ENCODE measurements at regions not wholly inside any gene's neighbourhood (a gene's known extent, or its start where the extent isn't known, plus 50 kb on each side); places are given as distances from the start of the nearest gene placed in this dataset.

DNA sequence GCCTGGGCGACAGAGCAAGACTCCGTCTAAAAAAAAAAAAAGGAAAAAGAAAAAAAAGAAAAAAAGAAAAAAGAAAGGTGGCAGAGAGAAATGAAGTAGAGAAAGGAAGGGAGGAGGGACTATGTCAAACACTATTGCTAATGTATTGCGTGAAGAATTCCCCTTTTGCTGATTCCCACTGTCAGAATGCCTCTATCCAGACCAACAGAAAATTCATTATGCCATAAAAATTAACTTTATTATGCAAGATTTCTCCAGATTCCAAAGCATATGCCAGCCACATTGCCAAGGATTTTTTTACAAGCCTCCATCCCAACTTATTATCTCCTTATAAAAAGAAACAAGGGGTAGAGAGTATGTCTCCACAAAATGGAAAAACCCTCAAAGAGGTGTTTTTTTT is 209.3 kb downstream of the MTERF1 start:
- no peak for TF ChIP-seq GATA2 (IDR thresholded peaks at IDR 0.05; ENCODE audit: low read depth, low read length)
- TF ChIP-seq GATA3 (IDR thresholded peaks at IDR 0.05; ENCODE audit: low read depth, low read length), result no peak
